Uterus (tissue), 2 donors: ENCODE measurements at regions not wholly inside any gene's neighbourhood (a gene's known extent, or its start where the extent isn't known, plus 50 kb on each side); places are given as distances from the start of the nearest gene placed in this dataset.

ENCODE experiments used
- POLR2A ChIP-seq, 2 donors: fragments of 450-650 bp; IDR thresholded peaks; one replicate each; pipeline ENCODE4 v1.6.1; 2016; ENCODE audit warnings: antibody characterized with exemption in 2 of 2, mild to moderate bottlenecking in 1 of 2, moderate library complexity in 1 of 2
- TF ChIP-seq, protein P1 (sequence below), 4 experiments: fragments of 200-600 bp in 2 of 4; fragments of 450-650 bp in 2 of 4; sonication (generic) in 2 of 4; IDR thresholded peaks; one replicate each; pipeline ENCODE4 v1.5.1; 2016 to 2019; ENCODE audit warnings: antibody characterized with exemption in 4 of 4, mild to moderate bottlenecking in 2 of 4, moderate library complexity in 1 of 4

DNA sequence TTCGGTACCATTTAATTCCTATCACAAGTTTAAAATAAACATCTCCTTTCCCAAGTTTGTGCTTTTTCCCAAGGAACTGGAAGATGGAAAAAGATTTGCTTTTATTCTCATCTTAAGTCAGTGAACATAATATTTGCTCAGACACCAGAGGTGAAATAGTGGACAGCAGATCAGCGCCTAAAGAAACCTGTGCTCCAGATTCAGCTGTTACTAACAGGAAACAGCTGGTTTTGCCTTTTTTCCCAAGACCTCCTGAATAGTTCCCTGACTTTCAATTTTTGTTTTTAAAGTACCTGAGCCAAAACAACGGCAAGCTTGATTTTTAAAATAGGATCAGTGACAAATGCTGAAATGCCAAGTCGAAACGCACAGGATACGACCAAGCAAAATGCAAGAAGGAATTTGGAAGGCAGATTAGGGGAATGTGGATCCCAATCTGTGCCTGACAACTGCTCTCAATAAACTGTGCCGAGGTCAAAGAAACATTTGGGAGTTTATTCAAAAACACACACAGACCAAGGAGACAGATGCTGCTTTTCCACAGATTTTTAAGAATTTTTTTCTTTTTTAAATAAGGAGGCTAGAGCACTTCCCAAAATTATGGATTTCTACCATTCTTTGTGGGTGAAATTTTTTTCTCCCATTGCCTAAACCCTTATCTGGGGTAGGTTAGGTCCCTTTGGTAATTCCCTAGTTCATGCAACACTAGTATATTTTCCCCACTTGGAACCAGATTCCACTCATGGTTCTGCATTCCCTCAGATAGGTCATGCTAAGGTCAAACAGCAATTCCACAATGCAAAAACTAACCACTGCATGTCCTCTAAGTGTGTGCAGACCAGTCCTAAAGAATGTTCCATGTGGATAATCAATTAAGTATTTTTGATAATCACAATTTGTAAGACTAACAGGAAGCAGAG lies 121.5 kb upstream of the PDE1A start:
- TF ChIP-seq, protein P1, sequence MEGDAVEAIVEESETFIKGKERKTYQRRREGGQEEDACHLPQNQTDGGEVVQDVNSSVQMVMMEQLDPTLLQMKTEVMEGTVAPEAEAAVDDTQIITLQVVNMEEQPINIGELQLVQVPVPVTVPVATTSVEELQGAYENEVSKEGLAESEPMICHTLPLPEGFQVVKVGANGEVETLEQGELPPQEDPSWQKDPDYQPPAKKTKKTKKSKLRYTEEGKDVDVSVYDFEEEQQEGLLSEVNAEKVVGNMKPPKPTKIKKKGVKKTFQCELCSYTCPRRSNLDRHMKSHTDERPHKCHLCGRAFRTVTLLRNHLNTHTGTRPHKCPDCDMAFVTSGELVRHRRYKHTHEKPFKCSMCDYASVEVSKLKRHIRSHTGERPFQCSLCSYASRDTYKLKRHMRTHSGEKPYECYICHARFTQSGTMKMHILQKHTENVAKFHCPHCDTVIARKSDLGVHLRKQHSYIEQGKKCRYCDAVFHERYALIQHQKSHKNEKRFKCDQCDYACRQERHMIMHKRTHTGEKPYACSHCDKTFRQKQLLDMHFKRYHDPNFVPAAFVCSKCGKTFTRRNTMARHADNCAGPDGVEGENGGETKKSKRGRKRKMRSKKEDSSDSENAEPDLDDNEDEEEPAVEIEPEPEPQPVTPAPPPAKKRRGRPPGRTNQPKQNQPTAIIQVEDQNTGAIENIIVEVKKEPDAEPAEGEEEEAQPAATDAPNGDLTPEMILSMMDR (IDR thresholded peaks at IDR 0.05) = no peak
- TF ChIP-seq POLR2A (IDR thresholded peaks at IDR 0.05) = no peak
